H9 (cell line): ENCODE measurements at regions not wholly inside any gene's neighbourhood (a gene's known extent, or its start where the extent isn't known, plus 50 kb on each side); places are given as distances from the start of the nearest gene placed in this dataset.

Experiments
- DNase-seq: peaks from one replicate; pipeline ENCODE4 v3.0.0-alpha.2; 2017
- H2AFZ ChIP-seq: one replicate; pipeline ENCODE4 v1.6.1; 2013; ENCODE audit warnings: mild to moderate bottlenecking, low read length, control low read depth, moderate library complexity
- H2AK5ac ChIP-seq: 2 replicates; pipeline ENCODE4 v1.6.1; 2013; ENCODE audit warnings: low read length, control low read depth, mixed read lengths; ENCODE audit not compliant: insufficient read length
- H2BK120ac ChIP-seq: one replicate; pipeline ENCODE4 v1.6.1; 2013; ENCODE audit warnings: low read depth, mild to moderate bottlenecking, low read length, control low read depth, inconsistent platforms; ENCODE audit not compliant: poor library complexity, severe bottlenecking
- H2BK12ac ChIP-seq: 2 replicates; pipeline ENCODE4 v1.6.1; 2013; ENCODE audit warnings: low read length, control low read depth, mixed read lengths, low read depth; ENCODE audit not compliant: insufficient read length
- H2BK15ac ChIP-seq: 2 replicates; pipeline ENCODE4 v1.6.1; 2013; ENCODE audit warnings: low read depth, low read length, control low read depth
- H2BK20ac ChIP-seq: one replicate; pipeline ENCODE4 v1.6.1; 2013; ENCODE audit warnings: low read depth, mild to moderate bottlenecking, low read length, control low read depth, inconsistent platforms; ENCODE audit not compliant: poor library complexity, severe bottlenecking
- H2BK5ac ChIP-seq: 2 replicates; pipeline ENCODE4 v1.6.1; 2013; ENCODE audit warnings: low read length, control low read depth, mixed read lengths; ENCODE audit not compliant: insufficient read length
- H3K14ac ChIP-seq: 2 replicates; pipeline ENCODE4 v1.6.1; 2013; ENCODE audit warnings: low read length, control low read depth; ENCODE audit not compliant: insufficient read depth
- H3K18ac ChIP-seq: 2 replicates; pipeline ENCODE4 v1.6.1; 2013; ENCODE audit warnings: low read depth, mild to moderate bottlenecking, mixed read lengths, low read length, control low read depth; ENCODE audit not compliant: insufficient read length
- H3K23ac ChIP-seq: 2 replicates; pipeline ENCODE4 v1.6.1; 2013; ENCODE audit warnings: low read length, control low read depth, mixed read lengths, low read depth; ENCODE audit not compliant: insufficient read length
- H3K23me2 ChIP-seq: 2 replicates; pipeline ENCODE4 v1.6.1; 2013; ENCODE audit warnings: low read depth, mild to moderate bottlenecking, mixed read lengths, low read length, control low read depth; ENCODE audit not compliant: insufficient read length, poor library complexity, severe bottlenecking
- H3K27ac ChIP-seq: 2 replicates; pipeline ENCODE4 v1.5.1; 2013; ENCODE audit warnings: low read length, control low read depth, mixed read lengths, low read depth; ENCODE audit not compliant: insufficient read length
- H3K27me3 ChIP-seq: 2 replicates; pipeline ENCODE4 v1.6.1; 2013; ENCODE audit warnings: low read length, control low read depth, inconsistent platforms; ENCODE audit not compliant: insufficient read depth
- H3K4ac ChIP-seq: 2 replicates; pipeline ENCODE4 v1.6.1; 2013; ENCODE audit warnings: low read depth, mild to moderate bottlenecking, control low read depth, inconsistent platforms, low read length, moderate library complexity
- H3K4me1 ChIP-seq: 2 replicates; pipeline ENCODE4 v1.6.1; 2013; ENCODE audit warnings: low read length, control low read depth, inconsistent platforms; ENCODE audit not compliant: insufficient read depth
- H3K4me2 ChIP-seq: 2 replicates; pipeline ENCODE4 v1.6.1; 2013; ENCODE audit warnings: low read length, control low read depth, mixed read lengths; ENCODE audit not compliant: insufficient read length, insufficient read depth
- H3K56ac ChIP-seq: 2 replicates; pipeline ENCODE4 v1.6.1; 2013; ENCODE audit warnings: low read depth, mild to moderate bottlenecking, mixed read lengths, low read length, control low read depth; ENCODE audit not compliant: insufficient read length
- H3K79me1 ChIP-seq: 2 replicates; pipeline ENCODE4 v1.6.1; 2013; ENCODE audit warnings: low read depth, mild to moderate bottlenecking, moderate library complexity, low read length, control low read depth, inconsistent platforms; ENCODE audit not compliant: insufficient read depth, poor library complexity, severe bottlenecking
- H3K79me2 ChIP-seq: 2 replicates; pipeline ENCODE4 v1.6.1; 2013; ENCODE audit warnings: low read length, control low read depth, inconsistent platforms; ENCODE audit not compliant: insufficient read depth
- H3K9ac ChIP-seq: 2 replicates; pipeline ENCODE4 v1.6.1; 2013; ENCODE audit warnings: low read length, control low read depth, mixed read lengths; ENCODE audit not compliant: insufficient read length; ENCODE audit errors: extremely low read depth
- H3K9me3 ChIP-seq: one replicate; pipeline ENCODE4 v1.6.1; 2013; ENCODE audit warnings: low read depth, low read length, inconsistent platforms; ENCODE audit not compliant: control insufficient read depth
- H3T11ph ChIP-seq: one replicate; pipeline ENCODE4 v1.6.1; 2013; ENCODE audit warnings: mild to moderate bottlenecking, low read length, control low read depth, inconsistent platforms
- H4K20me1 ChIP-seq: one replicate; pipeline ENCODE4 v1.6.1; 2013; ENCODE audit not compliant: control insufficient read depth, insufficient read length, insufficient read depth
- H4K5ac ChIP-seq: 2 replicates; pipeline ENCODE4 v1.6.1; 2013; ENCODE audit warnings: low read depth, mild to moderate bottlenecking, mixed read lengths, low read length, control low read depth; ENCODE audit not compliant: insufficient read length
- H4K8ac ChIP-seq: replicated peaks from 2 replicates; pipeline ENCODE4 v1.6.1; 2013; ENCODE audit warnings: low read length, control low read depth, mixed read lengths, low read depth; ENCODE audit not compliant: insufficient read length
- H4K91ac ChIP-seq: 2 replicates; pipeline ENCODE4 v1.6.1; 2013; ENCODE audit warnings: low read depth, mild to moderate bottlenecking, moderate library complexity, mixed read lengths, low read length, control low read depth; ENCODE audit not compliant: insufficient read length
- H3K27ac Mint-ChIP-seq, 3 experiments: 2 replicates in 2 of 3; 3 replicates in 1 of 3; pipeline ENCODE4 v1.8.0; 2020 to 2021; ENCODE audit warnings: mixed read lengths in 3 of 3, mild to moderate bottlenecking in 1 of 3, moderate library complexity in 1 of 3
- H3K27me3 Mint-ChIP-seq: 2 replicates; pipeline ENCODE4 v1.8.0; 2021; ENCODE audit warnings: low read depth, mild to moderate bottlenecking, moderate library complexity, mixed read lengths
- H3K36me3 Mint-ChIP-seq, 3 experiments: 2 replicates in 2 of 3; 3 replicates in 1 of 3; pipeline ENCODE4 v1.8.0; 2020 to 2021; ENCODE audit warnings: low read depth in 3 of 3, mixed read lengths in 3 of 3; ENCODE audit not compliant: insufficient read depth in 1 of 3
- H3K4me1 Mint-ChIP-seq, 2 experiments: 2 replicates each; pipeline ENCODE4 v1.8.0; 2020; ENCODE audit warnings: mixed read lengths in 2 of 2
- H3K4me3 Mint-ChIP-seq, 2 experiments: 2 replicates in 1 of 2; 3 replicates in 1 of 2; pipeline ENCODE4 v1.8.0; 2020 to 2021; ENCODE audit warnings: mild to moderate bottlenecking in 2 of 2, mixed read lengths in 2 of 2, moderate library complexity in 1 of 2
- H3K9me3 Mint-ChIP-seq, 2 experiments: 2 replicates in 1 of 2; 3 replicates in 1 of 2; pipeline ENCODE4 v1.8.0; 2020; ENCODE audit warnings: mild to moderate bottlenecking in 2 of 2, mixed read lengths in 2 of 2, moderate library complexity in 1 of 2
- WGBS: extraction: QIAGEN DNeasy Blood & Tissue Kit; methylation state at CpG from one replicate; pipeline ENCODE4 v1.1.7; 2013; ENCODE audit warnings: missing lambda C conversion rate, low lambda C conversion rate, mixed read lengths; ENCODE audit not compliant: insufficient read length; ENCODE audit errors: extremely low coverage; 5-methylcytosine and 5-hydroxymethylcytosine counted together
- TF ChIP-seq, protein P1 (sequence below): fragments of 200-600 bp; sonication (generic); conservative IDR thresholded peaks from 3 replicates; pipeline ENCODE4 v1.8.0; 2021; ENCODE audit warnings: antibody characterized with exemption, mild to moderate bottlenecking

GRCh38 chr6:146946559-146946958 is 257.7 kb upstream of the STXBP5 start:
- no peak overlapping the region for H2BK5ac ChIP-seq
- H3K23ac ChIP-seq: no peak overlapping the region
- H3K9me3 ChIP-seq: no peaks in the 10 kb centered on the region
- H3K79me2 ChIP-seq: no peaks in the 10 kb centered on the region
- Mint-ChIP-seq H3K9me3 (peaks cover 12 to 19% of the 10 kb centered on the region in 2 experiments; a peak in 4 of 5 replicates), H3K4me1 (no peaks in the 10 kb centered on the region), H3K4me3 (no peak overlapping the region), H3K27me3 (no peaks in the 10 kb centered on the region), H3K36me3 (peaks cover 0 to 15% (median 2%) of the 10 kb centered on the region in 3 experiments; a peak in 3 of 7 replicates), H3K27ac (no peak overlapping the region)
- no peak overlapping the region for H2AFZ ChIP-seq
- H2BK15ac ChIP-seq: no peak overlapping the region
- H3K4me2 ChIP-seq: no peak overlapping the region
- no peak overlapping the region for H2BK12ac ChIP-seq
- H3K27me3 ChIP-seq: no peaks in the 10 kb centered on the region
- no peak overlapping the region for H3K56ac ChIP-seq
- no peak overlapping the region for H3K14ac ChIP-seq
- H4K5ac ChIP-seq: no peak overlapping the region
- H2BK120ac ChIP-seq: no peak overlapping the region
- no peak overlapping the region for H3K4ac ChIP-seq
- H3T11ph ChIP-seq: no peak overlapping the region
- TF ChIP-seq, protein P1, sequence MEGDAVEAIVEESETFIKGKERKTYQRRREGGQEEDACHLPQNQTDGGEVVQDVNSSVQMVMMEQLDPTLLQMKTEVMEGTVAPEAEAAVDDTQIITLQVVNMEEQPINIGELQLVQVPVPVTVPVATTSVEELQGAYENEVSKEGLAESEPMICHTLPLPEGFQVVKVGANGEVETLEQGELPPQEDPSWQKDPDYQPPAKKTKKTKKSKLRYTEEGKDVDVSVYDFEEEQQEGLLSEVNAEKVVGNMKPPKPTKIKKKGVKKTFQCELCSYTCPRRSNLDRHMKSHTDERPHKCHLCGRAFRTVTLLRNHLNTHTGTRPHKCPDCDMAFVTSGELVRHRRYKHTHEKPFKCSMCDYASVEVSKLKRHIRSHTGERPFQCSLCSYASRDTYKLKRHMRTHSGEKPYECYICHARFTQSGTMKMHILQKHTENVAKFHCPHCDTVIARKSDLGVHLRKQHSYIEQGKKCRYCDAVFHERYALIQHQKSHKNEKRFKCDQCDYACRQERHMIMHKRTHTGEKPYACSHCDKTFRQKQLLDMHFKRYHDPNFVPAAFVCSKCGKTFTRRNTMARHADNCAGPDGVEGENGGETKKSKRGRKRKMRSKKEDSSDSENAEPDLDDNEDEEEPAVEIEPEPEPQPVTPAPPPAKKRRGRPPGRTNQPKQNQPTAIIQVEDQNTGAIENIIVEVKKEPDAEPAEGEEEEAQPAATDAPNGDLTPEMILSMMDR: no peak
- WGBS: no CpG with 5 or more reads among the region's 1 CpG
- no peak overlapping the region for H4K91ac ChIP-seq
- no peaks in the 10 kb centered on the region for H3K79me1 ChIP-seq
- no peak overlapping the region for H3K9ac ChIP-seq
- H3K4me1 ChIP-seq: no peaks in the 10 kb centered on the region
- no peak overlapping the region for H2AK5ac ChIP-seq
- no peaks in the 10 kb centered on the region for H3K23me2 ChIP-seq
- DNase-seq: no peak
- no peak overlapping the region for H4K8ac ChIP-seq
- no peaks in the 10 kb centered on the region for H4K20me1 ChIP-seq
- no peak overlapping the region for H3K18ac ChIP-seq
- no peak overlapping the region for H3K27ac ChIP-seq
- no peak overlapping the region for H2BK20ac ChIP-seq
